IPS DF 6.9 (cell line): ENCODE measurements at regions not wholly inside any gene's neighbourhood (a gene's known extent, or its start where the extent isn't known, plus 50 kb on each side); places are given as distances from the start of the nearest gene placed in this dataset.

Experiments used
- DNase-seq: peaks from one replicate; pipeline ENCODE4 v3.0.0-alpha.2; 2013; ENCODE audit warnings: low read depth, low spot score
- H3K27ac ChIP-seq: one replicate; pipeline ENCODE4 v1.5.1; 2013; ENCODE audit warnings: low read length, control low read depth
- H3K27me3 ChIP-seq: 2 replicates; pipeline ENCODE4 v1.6.1; 2013; ENCODE audit warnings: mild to moderate bottlenecking, low read length; ENCODE audit not compliant: control insufficient read depth, insufficient read depth
- H3K36me3 ChIP-seq: 2 replicates; pipeline ENCODE4 v1.6.1; 2013; ENCODE audit warnings: low read length; ENCODE audit not compliant: control insufficient read depth, insufficient read depth
- H3K4me1 ChIP-seq: 2 replicates; pipeline ENCODE4 v1.6.1; 2013; ENCODE audit warnings: low read length; ENCODE audit not compliant: control insufficient read depth, insufficient read depth
- H3K4me3 ChIP-seq: 2 replicates; pipeline ENCODE4 v1.5.1; 2013; ENCODE audit warnings: mild to moderate bottlenecking, low read length
- H3K9me3 ChIP-seq: 2 replicates; pipeline ENCODE4 v1.6.1; 2013; ENCODE audit warnings: low read length, inconsistent platforms; ENCODE audit not compliant: control insufficient read depth, insufficient read depth
- WGBS: extraction: QIAGEN DNeasy Blood & Tissue Kit; methylation state at CpG from one replicate; pipeline ENCODE4 v1.1.7; 2013; ENCODE audit warnings: mixed read lengths, missing lambda C conversion rate; ENCODE audit not compliant: insufficient read length, insufficient coverage; 5-methylcytosine and 5-hydroxymethylcytosine counted together

DNA sequence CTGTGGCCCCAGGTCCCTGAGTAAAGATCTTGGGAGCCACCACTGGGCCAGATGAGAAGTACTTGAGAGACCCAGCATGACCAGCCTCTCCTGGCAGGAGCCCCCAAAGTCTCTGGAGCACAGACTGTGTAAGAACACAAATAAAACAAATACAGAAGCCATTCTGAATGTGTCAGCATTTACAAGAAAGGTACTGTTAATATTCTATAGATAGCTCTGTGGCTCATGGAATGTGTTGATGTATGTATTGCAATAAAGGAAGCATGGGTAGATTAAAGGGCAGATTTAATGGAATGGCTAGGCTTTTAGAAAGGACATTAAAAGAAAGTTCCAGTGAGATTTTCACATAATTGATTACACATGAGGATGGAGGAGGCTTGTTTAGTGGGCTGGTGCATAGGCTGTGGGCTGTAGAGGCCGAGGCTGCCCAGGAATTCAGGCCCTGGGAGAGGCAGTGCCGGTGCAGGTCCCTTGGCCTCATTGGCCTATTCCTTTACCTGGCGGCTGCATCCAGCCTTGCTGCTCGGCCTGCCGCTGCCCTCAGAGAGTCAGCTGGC is 127.7 kb upstream of the DLX2 start:
- H3K27ac ChIP-seq, result no peak overlapping the region
- no peaks in the 10 kb centered on the region for H3K9me3 ChIP-seq
- no CpG with 5 or more reads among the region's 5 CpGs for WGBS
- no peak overlapping the region for H3K4me3 ChIP-seq
- no peaks in the 10 kb centered on the region for H3K36me3 ChIP-seq
- no peaks in the 10 kb centered on the region; the same call in 1 of the 2 replicates for H3K27me3 ChIP-seq
- peaks cover 4% of the 10 kb centered on the region; the same call in 1 of the 2 replicates for H3K4me1 ChIP-seq
- DNase-seq, result no peak

- H3K9me3 ChIP-seq, result no peaks in the 10 kb centered on the region
- H3K4me1 ChIP-seq, result peaks cover 4% of the 10 kb centered on the region; the same call in 1 of the 2 replicates
- DNase-seq, result no peak
- whole genome bisulfite sequencing, result no CpG with 5 or more reads among the region's 6 CpGs
- H3K4me3 ChIP-seq, result no peak overlapping the region
- no peaks in the 10 kb centered on the region for H3K36me3 ChIP-seq
- no peaks in the 10 kb centered on the region; the same call in 1 of the 2 replicates for H3K27me3 ChIP-seq
- no peak overlapping the region for H3K27ac ChIP-seq
Observed at GRCh38 chr2:172230889-172231401, 128.2 kb upstream of the DLX2 start.

DNA sequence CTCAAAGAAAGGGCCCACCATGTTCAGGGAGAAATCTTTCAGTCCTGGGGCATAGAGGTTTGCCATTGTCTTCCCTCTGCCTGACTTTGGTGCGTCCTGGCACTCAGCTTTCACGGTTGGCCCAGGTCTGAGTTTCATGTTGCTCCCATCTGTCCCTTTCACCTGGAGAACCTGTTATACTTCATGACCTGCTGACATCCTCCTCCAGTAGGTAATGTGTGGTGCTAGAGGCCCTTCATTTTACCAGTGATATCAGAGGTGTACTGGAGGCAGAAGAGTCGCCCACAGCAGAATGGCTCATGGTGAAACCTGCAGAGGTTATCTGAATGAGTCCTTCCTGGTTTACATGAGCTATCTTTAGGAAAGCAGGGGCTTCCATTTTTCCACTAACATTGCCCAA is 128.8 kb upstream of the DLX2 start:
- DNase-seq, result no peak
- H3K9me3 ChIP-seq, result no peaks in the 10 kb centered on the region
- H3K27me3 ChIP-seq, result no peaks in the 10 kb centered on the region; the same call in 1 of the 2 replicates
- no peak overlapping the region for H3K27ac ChIP-seq
- WGBS, result no CpG with 5 or more reads among the region's 3 CpGs
- no peaks in the 10 kb centered on the region for H3K36me3 ChIP-seq
- peaks cover 7% of the 10 kb centered on the region; the same call in 1 of the 2 replicates for H3K4me1 ChIP-seq
- H3K4me3 ChIP-seq, result no peak overlapping the region

GRCh38 chr2:172232708-172233396 is 130.2 kb upstream of the DLX2 start:
- no CpG with 5 or more reads among the region's 9 CpGs for WGBS
- H3K27ac ChIP-seq, result no peak overlapping the region
- no peaks in the 10 kb centered on the region for H3K36me3 ChIP-seq
- DNase-seq, result no peak
- H3K9me3 ChIP-seq, result no peaks in the 10 kb centered on the region
- H3K4me3 ChIP-seq, result no peak overlapping the region
- peaks cover 7% of the 10 kb centered on the region; the same call in 1 of the 2 replicates for H3K4me1 ChIP-seq
- no peaks in the 10 kb centered on the region; the same call in 1 of the 2 replicates for H3K27me3 ChIP-seq

- peak overlapping the region; percentile 35; the same call in 1 of the 2 replicates for H3K4me3 ChIP-seq
- WGBS, result no CpG with 5 or more reads among the region's 9 CpGs
- no peaks in the 10 kb centered on the region; the same call in 1 of the 2 replicates for H3K27me3 ChIP-seq
- H3K27ac ChIP-seq, result no peak overlapping the region
- no peaks in the 10 kb centered on the region for H3K36me3 ChIP-seq
- DNase-seq, result no peak
- H3K4me1 ChIP-seq, result peaks cover 7% of the 10 kb centered on the region; the same call in 1 of the 2 replicates
- no peaks in the 10 kb centered on the region for H3K9me3 ChIP-seq
Observed at GRCh38 chr2:172233987-172234715, 131.5 kb upstream of the DLX2 start.

DNA sequence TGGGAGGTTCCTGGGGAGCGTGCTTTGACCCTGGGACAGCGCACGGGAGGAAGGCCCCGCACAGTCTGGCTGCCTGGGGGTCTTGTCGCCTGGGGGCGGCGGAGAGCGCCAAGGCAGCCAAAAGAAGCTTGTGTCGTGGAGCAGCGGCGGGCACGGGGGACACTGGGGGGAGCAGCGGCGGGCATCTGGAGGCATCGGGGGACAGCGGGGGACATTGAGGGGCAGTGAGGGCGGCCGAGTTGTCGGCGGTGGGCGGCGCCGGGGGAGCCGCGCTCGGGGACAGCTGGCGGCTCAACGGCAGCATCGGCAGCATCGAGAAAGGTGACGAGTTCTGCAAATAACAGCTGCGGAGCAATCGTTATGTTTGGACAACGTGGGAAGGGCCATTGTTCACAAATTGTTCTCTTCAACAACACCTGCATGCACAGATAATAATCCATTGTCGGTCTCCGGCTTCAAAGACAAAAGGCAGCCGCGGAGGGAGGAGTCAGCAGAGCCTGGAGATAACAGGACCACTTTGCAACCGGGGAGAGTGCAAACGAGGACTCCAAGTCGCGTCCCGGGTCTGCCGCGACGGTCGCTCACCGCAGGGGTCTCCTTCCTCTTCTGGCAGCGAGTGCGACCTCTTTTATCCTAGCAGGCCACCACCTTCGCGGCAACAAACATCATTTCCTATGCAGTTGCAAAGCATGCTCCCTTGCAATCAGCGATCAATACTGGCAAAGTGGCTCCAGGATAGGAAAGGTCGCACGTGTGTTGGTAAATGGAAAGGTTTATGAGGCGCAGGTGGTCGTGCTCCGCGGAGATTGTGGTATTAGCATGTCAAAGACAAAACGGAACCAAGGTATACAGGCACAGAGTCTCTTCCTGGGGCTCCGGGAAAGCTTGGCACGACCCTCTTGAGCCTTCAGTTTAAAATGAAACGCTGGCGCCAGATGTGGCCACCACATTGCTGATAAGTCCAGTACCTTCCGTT is 132.3 kb upstream of the DLX2 start:
- H3K27ac ChIP-seq, result no peak overlapping the region
- peak overlapping the region; percentile 35; the same call in 1 of the 2 replicates for H3K4me3 ChIP-seq
- H3K4me1 ChIP-seq, result peaks cover 7% of the 10 kb centered on the region; the same call in 1 of the 2 replicates
- no CpG with 5 or more reads among the region's 65 CpGs for WGBS
- no peaks in the 10 kb centered on the region for H3K36me3 ChIP-seq
- no peak for DNase-seq
- no peaks in the 10 kb centered on the region; the same call in 1 of the 2 replicates for H3K27me3 ChIP-seq
- no peaks in the 10 kb centered on the region for H3K9me3 ChIP-seq

- H3K27me3 ChIP-seq, result no peaks in the 10 kb centered on the region; the same call in 1 of the 2 replicates
- DNase-seq, result no peak
- H3K9me3 ChIP-seq, result no peaks in the 10 kb centered on the region
- H3K27ac ChIP-seq, result no peak overlapping the region
- no CpG with 5 or more reads among the region's 8 CpGs for WGBS
- no peaks in the 10 kb centered on the region for H3K36me3 ChIP-seq
- no peak overlapping the region for H3K4me3 ChIP-seq
- peaks cover 4% of the 10 kb centered on the region; the same call in 1 of the 2 replicates for H3K4me1 ChIP-seq
Observed at GRCh38 chr2:172239944-172240590, 137.4 kb upstream of the DLX2 start.

- Histone ChIP-seq H3K9me3 (no peaks in the 10 kb centered on the region), H3K36me3 (no peaks in the 10 kb centered on the region), H3K27ac (no peak overlapping the region), H3K4me3 (no peak overlapping the region), H3K27me3 (no peaks in the 10 kb centered on the region; the same call in 1 of the 2 replicates), H3K4me1 (no peaks in the 10 kb centered on the region)
- WGBS, result no CpG with 5 or more reads among the region's 3 CpGs
- DNase-seq, result no peak
Observed at GRCh38 chr2:172241222-172241621, 138.5 kb upstream of the DLX2 start.

DNA sequence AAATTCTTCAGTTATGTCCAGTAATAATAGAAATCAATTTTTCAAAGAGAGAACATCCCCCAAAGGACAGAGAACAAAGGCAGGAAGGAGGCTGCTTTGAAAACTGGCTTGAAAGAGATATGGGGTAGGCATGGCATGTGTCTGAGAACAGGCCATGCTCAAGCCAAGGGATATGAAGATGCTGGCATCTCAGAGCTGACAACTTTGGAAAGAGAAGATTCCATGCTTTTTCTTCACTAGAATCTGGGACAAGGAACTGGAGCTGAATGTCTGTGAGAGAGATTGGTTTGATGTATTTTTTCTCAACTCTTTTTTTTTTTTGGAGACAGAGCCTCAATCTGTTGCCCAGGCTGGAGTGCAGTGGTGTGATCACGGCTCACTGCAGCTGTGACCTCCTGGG is 139.8 kb upstream of the DLX2 start:
- H3K36me3 ChIP-seq, result no peaks in the 10 kb centered on the region
- no peak for DNase-seq
- no peak overlapping the region for H3K27ac ChIP-seq
- no peaks in the 10 kb centered on the region for H3K27me3 ChIP-seq
- WGBS, result no CpG with 5 or more reads among the region's 1 CpG
- no peaks in the 10 kb centered on the region for H3K9me3 ChIP-seq
- H3K4me3 ChIP-seq, result no peak overlapping the region
- H3K4me1 ChIP-seq, result no peaks in the 10 kb centered on the region
